ENCODE measurements at regions not wholly inside any gene's neighbourhood (a gene's known extent, or its start where the extent isn't known, plus 50 kb on each side); places are given as distances from the start of the nearest gene placed in this dataset.

DNA sequence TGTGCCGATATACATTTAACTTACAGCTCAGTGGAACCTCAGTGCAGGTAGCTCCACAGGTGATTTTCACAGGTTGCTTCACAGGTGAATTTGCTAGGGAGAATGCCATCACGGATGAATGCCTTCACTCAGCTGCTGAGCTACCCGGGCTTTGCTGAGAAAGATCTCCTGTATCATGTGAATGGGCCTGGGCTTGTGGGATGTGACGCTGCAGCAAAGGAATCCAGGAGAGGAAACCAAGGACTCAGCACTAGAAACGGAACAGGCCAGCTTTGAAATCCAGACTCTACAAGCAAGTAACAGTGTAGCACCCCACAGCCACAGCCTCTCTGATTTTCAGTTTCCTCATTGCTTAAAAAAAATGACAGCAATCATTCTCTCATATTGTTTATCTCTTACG is 271.4 kb upstream of the MAF start:
- peaks cover 3% of the 10 kb centered on the region for H3K27me3 ChIP-seq
- TF ChIP-seq, protein P1, sequence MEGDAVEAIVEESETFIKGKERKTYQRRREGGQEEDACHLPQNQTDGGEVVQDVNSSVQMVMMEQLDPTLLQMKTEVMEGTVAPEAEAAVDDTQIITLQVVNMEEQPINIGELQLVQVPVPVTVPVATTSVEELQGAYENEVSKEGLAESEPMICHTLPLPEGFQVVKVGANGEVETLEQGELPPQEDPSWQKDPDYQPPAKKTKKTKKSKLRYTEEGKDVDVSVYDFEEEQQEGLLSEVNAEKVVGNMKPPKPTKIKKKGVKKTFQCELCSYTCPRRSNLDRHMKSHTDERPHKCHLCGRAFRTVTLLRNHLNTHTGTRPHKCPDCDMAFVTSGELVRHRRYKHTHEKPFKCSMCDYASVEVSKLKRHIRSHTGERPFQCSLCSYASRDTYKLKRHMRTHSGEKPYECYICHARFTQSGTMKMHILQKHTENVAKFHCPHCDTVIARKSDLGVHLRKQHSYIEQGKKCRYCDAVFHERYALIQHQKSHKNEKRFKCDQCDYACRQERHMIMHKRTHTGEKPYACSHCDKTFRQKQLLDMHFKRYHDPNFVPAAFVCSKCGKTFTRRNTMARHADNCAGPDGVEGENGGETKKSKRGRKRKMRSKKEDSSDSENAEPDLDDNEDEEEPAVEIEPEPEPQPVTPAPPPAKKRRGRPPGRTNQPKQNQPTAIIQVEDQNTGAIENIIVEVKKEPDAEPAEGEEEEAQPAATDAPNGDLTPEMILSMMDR (IDR thresholded peaks at IDR 0.05): no peak
- no peak for ATAC-seq
- no peaks in the 10 kb centered on the region for H3K9me3 ChIP-seq
- no peaks in the 10 kb centered on the region for H3K36me3 ChIP-seq
- no peak overlapping the region for H3K27ac ChIP-seq
- intact Hi-C loops (cut with DNase I): no loop called here
- H3K4me3 ChIP-seq: no peak overlapping the region
- no peaks in the 10 kb centered on the region for H3K4me1 ChIP-seq
- DNase-seq: no peak

- Histone ChIP-seq H3K27me3 (peaks cover 3% of the 10 kb centered on the region), H3K27ac (no peak overlapping the region), H3K4me1 (no peaks in the 10 kb centered on the region), H3K36me3 (no peaks in the 10 kb centered on the region), H3K9me3 (no peaks in the 10 kb centered on the region), H3K4me3 (no peak overlapping the region)
- no peak for ATAC-seq
- TF ChIP-seq, protein P1 (IDR thresholded peaks at IDR 0.05): no peak
- intact Hi-C loops (cut with DNase I): no loop called here
- DNase-seq: no peak
Measured at GRCh38 chr16:79870016-79870886, 269.7 kb upstream of the MAF start.

DNA sequence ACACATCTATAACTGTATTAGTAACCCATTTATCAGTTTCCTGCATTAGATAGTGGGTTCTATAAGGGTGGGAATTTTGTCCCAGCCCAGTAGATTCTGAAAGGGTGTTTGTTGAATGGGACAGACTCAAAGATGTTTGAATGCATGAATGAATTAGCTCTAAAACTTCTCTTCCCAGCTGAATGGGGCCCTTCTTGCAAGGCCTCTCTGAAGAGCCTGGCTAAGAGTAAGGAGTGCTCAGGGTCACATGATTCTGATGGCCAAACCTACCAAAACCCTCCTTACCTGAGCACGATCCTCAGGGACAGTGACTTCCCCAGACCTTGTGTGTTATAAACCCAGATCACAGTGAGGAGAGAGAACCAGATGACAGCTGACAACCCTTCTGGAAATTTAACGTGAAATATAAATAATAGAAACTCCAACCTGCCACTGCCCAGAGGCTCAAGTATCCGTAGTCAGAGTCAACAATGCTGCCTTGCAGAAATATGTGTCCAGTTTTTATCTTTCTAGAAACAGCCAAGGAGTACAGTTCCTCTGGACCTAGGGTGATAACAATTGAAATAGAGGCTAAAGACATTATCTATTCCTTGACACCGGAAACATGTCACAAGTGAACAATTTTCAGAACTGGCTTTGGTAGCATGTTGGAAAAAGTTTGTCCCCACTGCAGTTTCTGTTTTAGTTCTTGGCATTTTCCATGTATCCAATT is 268.9 kb upstream of the MAF start:
- H3K9me3 ChIP-seq: no peaks in the 10 kb centered on the region
- no peak overlapping the region for H3K27ac ChIP-seq
- no peaks in the 10 kb centered on the region for H3K4me1 ChIP-seq
- peaks cover 3% of the 10 kb centered on the region for H3K27me3 ChIP-seq
- H3K36me3 ChIP-seq: no peaks in the 10 kb centered on the region
- TF ChIP-seq, protein P1 (IDR thresholded peaks at IDR 0.05): no peak
- DNase-seq (no peak), ATAC-seq (no peak)
- no peak overlapping the region for H3K4me3 ChIP-seq
- intact Hi-C loops (cut with DNase I): no loop called here

- Histone ChIP-seq H3K27me3 (peaks cover 3% of the 10 kb centered on the region), H3K36me3 (no peaks in the 10 kb centered on the region), H3K27ac (no peak overlapping the region), H3K4me3 (no peak overlapping the region), H3K4me1 (no peaks in the 10 kb centered on the region), H3K9me3 (no peaks in the 10 kb centered on the region)
- ATAC-seq: no peak
- no peak for DNase-seq
- intact Hi-C loops (cut with DNase I): no loop called here
- TF ChIP-seq, protein P1 (IDR thresholded peaks at IDR 0.05): no peak
Measured at GRCh38 chr16:79868841-79869240, 268.3 kb upstream of the MAF start.

DNA sequence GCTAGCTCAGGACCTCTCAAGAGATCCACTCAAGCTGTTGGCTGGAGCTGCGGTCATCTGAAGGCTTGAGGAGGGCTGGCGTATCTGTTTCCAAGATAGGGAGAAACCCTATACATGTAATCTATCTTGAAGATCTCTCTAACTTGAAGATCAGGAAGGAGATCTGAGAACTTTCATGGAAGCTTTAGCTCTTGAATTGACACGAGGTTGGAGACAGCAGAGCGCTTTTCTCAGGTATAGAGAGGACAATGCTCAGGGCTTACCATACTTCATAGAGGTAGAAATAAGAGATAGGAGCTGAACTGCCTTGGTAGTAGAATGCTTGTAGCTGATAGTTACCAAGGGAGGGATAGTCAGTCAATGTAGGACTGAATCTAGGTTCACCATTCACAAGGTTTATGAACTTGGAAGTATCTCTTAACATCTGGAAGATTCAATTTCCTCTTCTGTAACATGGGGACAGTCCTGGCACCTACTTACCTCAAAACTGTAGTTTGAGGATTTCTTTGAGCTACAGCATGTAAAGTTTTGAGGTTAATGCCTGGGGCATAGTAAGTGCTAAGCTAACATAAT is 267.0 kb upstream of the MAF start:
- no peak for ATAC-seq
- Histone ChIP-seq H3K27me3 (peaks cover 3% of the 10 kb centered on the region), H3K36me3 (no peaks in the 10 kb centered on the region), H3K4me1 (no peaks in the 10 kb centered on the region), H3K9me3 (no peaks in the 10 kb centered on the region), H3K27ac (no peak overlapping the region), H3K4me3 (no peak overlapping the region)
- TF ChIP-seq, protein P1 (IDR thresholded peaks at IDR 0.05): no peak
- no peak for DNase-seq
- intact Hi-C loops (cut with DNase I): no loop called here

All from upper lobe of right lung (tissue), 1 donor.